Astrocyte of the cerebellum (primary cell): ENCODE measurements at regions not wholly inside any gene's neighbourhood (a gene's known extent, or its start where the extent isn't known, plus 50 kb on each side); places are given as distances from the start of the nearest gene placed in this dataset.
A peak's percentile ranks its signal among the peaks of the same experiment; 100 is the strongest.
"Not testable (repeated sequence)": the region's sequence is repeated elsewhere in the genome, so short reads cannot be mapped to it uniquely, and the experiment has no call there.

Experiments used
- DNase-seq: peaks from one replicate; pipeline ENCODE4 v3.0.0-alpha.2; 2011; ENCODE audit warnings: low read depth
- H3K4me3 ChIP-seq: 2 replicates; pipeline ENCODE4 v1.5.1; 2011; ENCODE audit warnings: mild to moderate bottlenecking, low read depth, low read length, moderate library complexity
- in situ Hi-C: cut with HindIII; loops from 2 replicates; pipeline ENCODE4 v1.10.0; 2017; ENCODE audit warnings: low sequenced_read_pairs
- TF ChIP-seq, protein P1 (sequence below): IDR thresholded peaks from 2 replicates; pipeline ENCODE4 v1.5.1; 2012; ENCODE audit warnings: low read length, low read depth, moderate library complexity, mild to moderate bottlenecking; ENCODE audit errors: missing control alignments

DNA sequence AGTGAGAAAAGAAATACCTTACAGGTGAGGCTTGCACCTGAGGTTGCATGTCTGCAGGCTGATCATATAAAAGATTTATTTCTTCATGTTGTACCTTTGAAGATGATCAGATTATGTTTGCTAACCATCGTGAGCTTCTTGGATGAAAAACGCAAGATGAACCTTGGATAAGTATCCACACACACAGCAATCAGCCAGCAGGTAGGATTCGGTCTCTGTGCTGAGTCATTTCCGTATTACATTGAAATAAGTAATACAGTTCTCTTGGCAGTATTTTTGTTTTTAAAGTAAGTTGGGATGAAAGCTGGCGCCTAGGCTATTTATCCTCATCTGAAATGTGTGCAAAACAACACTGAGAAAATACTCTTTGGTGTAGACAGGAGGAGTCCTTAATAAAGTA, 109.0 kb upstream of the PRKCQ start:
- H3K4me3 ChIP-seq, result no peak overlapping the region
- no peak for DNase-seq
- in situ Hi-C loops, result no loop called here
- TF ChIP-seq, protein P1, sequence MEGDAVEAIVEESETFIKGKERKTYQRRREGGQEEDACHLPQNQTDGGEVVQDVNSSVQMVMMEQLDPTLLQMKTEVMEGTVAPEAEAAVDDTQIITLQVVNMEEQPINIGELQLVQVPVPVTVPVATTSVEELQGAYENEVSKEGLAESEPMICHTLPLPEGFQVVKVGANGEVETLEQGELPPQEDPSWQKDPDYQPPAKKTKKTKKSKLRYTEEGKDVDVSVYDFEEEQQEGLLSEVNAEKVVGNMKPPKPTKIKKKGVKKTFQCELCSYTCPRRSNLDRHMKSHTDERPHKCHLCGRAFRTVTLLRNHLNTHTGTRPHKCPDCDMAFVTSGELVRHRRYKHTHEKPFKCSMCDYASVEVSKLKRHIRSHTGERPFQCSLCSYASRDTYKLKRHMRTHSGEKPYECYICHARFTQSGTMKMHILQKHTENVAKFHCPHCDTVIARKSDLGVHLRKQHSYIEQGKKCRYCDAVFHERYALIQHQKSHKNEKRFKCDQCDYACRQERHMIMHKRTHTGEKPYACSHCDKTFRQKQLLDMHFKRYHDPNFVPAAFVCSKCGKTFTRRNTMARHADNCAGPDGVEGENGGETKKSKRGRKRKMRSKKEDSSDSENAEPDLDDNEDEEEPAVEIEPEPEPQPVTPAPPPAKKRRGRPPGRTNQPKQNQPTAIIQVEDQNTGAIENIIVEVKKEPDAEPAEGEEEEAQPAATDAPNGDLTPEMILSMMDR, result no peak

DNA sequence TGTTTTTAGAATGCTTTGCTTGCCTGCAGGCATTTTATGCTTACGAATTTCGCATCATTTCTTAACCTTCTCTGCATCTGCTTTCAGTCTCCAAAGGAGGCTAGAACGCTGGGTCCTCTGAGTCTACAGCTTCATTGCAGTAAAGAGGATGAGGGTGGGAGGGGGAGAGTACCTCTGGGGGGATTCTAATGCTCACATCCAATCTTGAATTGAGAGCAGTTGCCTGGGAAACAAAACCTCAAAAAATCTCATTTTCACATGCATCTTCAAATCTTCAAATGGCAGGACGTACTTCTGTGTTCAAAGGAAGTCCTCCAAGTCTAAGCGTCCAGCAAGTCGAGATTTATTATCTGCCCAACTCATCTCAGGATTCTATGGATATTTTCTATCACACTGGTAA, 100.7 kb upstream of the PRKCQ start:
- in situ Hi-C loops, result no loop called here
- DNase-seq, result no peak
- no peak overlapping the region for H3K4me3 ChIP-seq
- TF ChIP-seq, protein P1, result no peak

DNA sequence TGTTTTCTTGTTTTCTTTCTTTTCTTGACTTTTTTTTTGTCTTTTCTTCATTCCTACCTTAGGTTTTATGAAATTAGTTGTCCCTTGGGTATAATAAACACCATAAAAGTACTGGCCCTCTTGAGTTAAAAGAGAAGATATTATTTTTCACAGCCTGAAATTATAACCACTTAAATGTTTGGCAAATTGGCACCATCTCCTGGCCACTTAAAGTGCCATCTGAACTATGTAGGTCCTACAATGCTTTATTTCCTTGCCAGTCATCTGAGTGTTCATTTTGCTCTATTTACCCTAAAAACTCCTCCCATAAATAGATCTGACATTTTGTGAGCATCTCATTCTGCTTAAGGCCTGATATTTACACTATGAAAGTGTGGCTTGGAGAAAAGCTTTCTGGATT, 98.9 kb upstream of the PRKCQ start:
- in situ Hi-C loops, result no loop called here
- DNase-seq, result no peak
- TF ChIP-seq, protein P1, result no peak
- no peak overlapping the region for H3K4me3 ChIP-seq

DNA sequence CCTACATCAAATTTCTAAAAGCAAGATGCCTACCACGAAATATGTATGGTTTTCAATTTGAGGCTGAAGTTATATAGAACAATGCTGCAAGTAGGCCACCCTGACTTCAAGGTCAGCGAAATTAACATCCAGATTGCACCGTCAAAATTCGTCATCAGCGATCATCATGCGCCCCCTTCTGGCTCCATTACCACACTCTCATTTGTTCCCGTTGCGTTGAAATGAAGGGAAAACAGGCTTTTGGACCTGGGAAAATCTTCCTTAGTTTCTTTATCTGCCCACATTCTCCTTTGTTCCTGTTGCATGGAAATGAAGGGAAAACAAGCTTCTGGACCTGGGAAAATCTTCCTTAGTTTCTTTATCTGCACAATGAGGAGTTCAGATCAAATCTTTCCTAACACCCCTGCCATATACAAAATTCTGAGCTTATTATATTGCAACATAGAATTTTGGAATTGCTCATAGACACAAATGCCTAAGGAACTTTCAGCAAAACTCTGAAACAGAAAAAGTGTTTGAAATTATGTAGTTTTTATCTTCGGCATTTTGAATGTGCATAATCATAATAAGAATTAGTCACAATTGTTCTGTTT, 98.2 kb upstream of the PRKCQ start:
- TF ChIP-seq, protein P1, result peak; percentile 78
- in situ Hi-C loops, result no loop called here
- DNase-seq, result no peak
- H3K4me3 ChIP-seq, result no peak overlapping the region

DNA sequence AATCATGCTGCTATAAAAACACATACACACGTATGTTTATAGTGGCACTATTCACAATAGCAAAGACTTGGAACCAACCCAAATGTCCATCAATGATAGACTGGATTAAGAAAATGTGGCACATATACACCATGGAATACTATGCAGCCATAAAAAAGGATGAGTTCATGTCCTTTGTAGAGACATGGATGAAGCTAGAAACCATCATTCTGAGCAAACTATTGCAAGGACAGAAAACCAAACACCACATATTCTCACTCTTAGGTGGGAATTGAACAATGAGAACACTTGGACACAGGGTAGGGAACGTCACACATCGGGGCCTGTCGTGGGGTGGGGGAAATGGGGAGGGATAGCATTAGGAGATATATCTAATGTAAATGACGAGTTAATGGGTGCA, 97.1 kb upstream of the PRKCQ start:
- in situ Hi-C loops, H3K4me3 ChIP-seq, DNase-seq: not testable (repeated sequence)

DNA sequence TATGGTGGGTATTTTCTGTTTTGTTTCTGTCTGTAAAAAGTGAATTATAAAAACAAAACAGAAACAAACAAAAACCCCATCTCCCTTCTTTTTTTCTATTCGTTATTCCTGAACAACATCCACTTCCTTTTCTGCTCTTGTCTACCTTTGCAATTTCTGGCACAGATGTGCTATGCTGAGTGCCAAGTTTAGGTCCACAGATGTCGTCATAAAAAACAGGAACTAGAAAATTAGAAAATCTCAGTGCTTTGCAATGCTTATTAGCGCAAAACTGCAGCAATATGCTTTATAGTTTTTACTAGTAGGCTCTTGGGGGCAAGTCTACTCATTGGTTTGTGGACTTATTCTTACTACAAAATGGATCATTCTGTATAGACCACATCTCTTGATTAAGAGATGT, 94.2 kb upstream of the PRKCQ start:
- DNase-seq, result no peak
- TF ChIP-seq, protein P1, result no peak
- in situ Hi-C loops, result no loop called here
- no peak overlapping the region for H3K4me3 ChIP-seq

DNA sequence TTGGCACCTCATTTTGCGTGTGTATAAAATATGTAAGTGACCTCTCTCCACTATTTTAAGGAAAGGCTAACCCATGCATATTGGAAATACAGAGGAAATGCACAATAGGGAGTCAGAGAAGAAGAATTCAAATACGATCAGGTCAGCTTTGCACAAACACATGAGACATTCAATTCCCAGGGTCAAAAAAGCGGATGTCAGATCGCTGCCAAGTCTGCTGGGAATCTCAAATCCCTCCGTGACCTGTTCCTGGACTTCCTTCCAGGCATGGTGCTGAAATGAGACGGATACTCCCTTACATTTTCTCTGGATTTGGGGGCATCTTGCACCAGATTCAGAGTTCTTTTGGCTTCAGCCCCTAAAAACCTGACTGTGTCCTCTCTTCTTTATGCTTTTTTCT, 91.9 kb upstream of the PRKCQ start:
- H3K4me3 ChIP-seq, result no peak overlapping the region
- in situ Hi-C loops, result no loop called here
- TF ChIP-seq, protein P1, result no peak

More for the DNA sequence above, 91.9 kb upstream of the PRKCQ start:
- no peak for DNase-seq
